HG02943 (cell line): ENCODE measurements at regions not wholly inside any gene's neighbourhood (a gene's known extent, or its start where the extent isn't known, plus 50 kb on each side); places are given as distances from the start of the nearest gene placed in this dataset.

ENCODE experiments used
- ATAC-seq: cut with Tn5 transposase; IDR thresholded peaks from one replicate; pipeline ENCODE4 v1.9.1; 2021; ENCODE audit warnings: mild to moderate bottlenecking, low read depth, moderate library complexity; ENCODE audit not compliant: unreplicated experiment

- no peak for ATAC-seq
These were observed 519.7 kb upstream of the RGMA start for GRCh38 chr15:93608643-93609148.

GRCh38 chr15:93603550-93603949 lies 514.5 kb upstream of the RGMA start:
- no peak for ATAC-seq

GRCh38 chr15:93587059-93587521 lies 498.1 kb upstream of the RGMA start:
- no peak for ATAC-seq

GRCh38 chr15:93585012-93585411 lies 496.0 kb upstream of the RGMA start:
- ATAC-seq, result no peak

- no peak for ATAC-seq
These were observed 495.0 kb upstream of the RGMA start for GRCh38 chr15:93583968-93584367.

- ATAC-seq, result no peak
These were observed 494.5 kb upstream of the RGMA start for GRCh38 chr15:93583552-93583951.

- ATAC-seq, result no peak
These were observed 481.5 kb upstream of the RGMA start for GRCh38 chr15:93570527-93570926.

- ATAC-seq, result no peak
These were observed 477.8 kb upstream of the RGMA start for GRCh38 chr15:93566762-93567161.

- no peak for ATAC-seq
These were observed 476.2 kb upstream of the RGMA start for GRCh38 chr15:93565201-93565600.

GRCh38 chr15:93563218-93563617 lies 474.2 kb upstream of the RGMA start:
- ATAC-seq, result no peak

- ATAC-seq, result no peak
These were observed 473.5 kb upstream of the RGMA start for GRCh38 chr15:93562395-93563123.

GRCh38 chr15:93557696-93558095 lies 468.7 kb upstream of the RGMA start:
- no peak for ATAC-seq

GRCh38 chr15:93553167-93553935 lies 464.3 kb upstream of the RGMA start:
- ATAC-seq, result no peak

- no peak for ATAC-seq
These were observed 454.1 kb upstream of the RGMA start for GRCh38 chr15:93543093-93543492.

- ATAC-seq, result no peak
These were observed 438.5 kb upstream of the RGMA start for GRCh38 chr15:93527374-93528050.

GRCh38 chr15:93524432-93524831 lies 435.4 kb upstream of the RGMA start:
- no peak for ATAC-seq

GRCh38 chr15:93523481-93523880 lies 434.5 kb upstream of the RGMA start:
- no peak for ATAC-seq

- ATAC-seq, result no peak
These were observed 431.2 kb upstream of the RGMA start for GRCh38 chr15:93520206-93520605.

- no peak for ATAC-seq
These were observed 430.6 kb upstream of the RGMA start for GRCh38 chr15:93519599-93519998.

GRCh38 chr15:93517176-93517575 lies 428.2 kb upstream of the RGMA start:
- ATAC-seq, result no peak
